Osteoblast (primary cell): ENCODE measurements at regions not wholly inside any gene's neighbourhood (a gene's known extent, or its start where the extent isn't known, plus 50 kb on each side); places are given as distances from the start of the nearest gene placed in this dataset.

ENCODE experiments used
- DNase-seq: peaks from one replicate; pipeline ENCODE4 v3.0.0; 2011; ENCODE audit warnings: low spot score, mixed read lengths; ENCODE audit not compliant: insufficient read length; ENCODE audit errors: missing footprints
- H2AFZ ChIP-seq: 2 replicates; pipeline ENCODE4 v1.6.0; 2011; ENCODE audit warnings: mild to moderate bottlenecking, low read length
- H3K27ac ChIP-seq: 2 replicates; pipeline ENCODE4 v1.5.1; 2011; ENCODE audit warnings: mild to moderate bottlenecking, low read depth, low read length, moderate library complexity
- H3K27me3 ChIP-seq: 2 replicates; pipeline ENCODE4 v1.6.0; 2012; ENCODE audit warnings: mild to moderate bottlenecking, control low read depth, inconsistent platforms, low read length, moderate library complexity; ENCODE audit not compliant: insufficient read depth
- H3K36me3 ChIP-seq: 2 replicates; pipeline ENCODE4 v1.5.1; 2011; ENCODE audit warnings: mild to moderate bottlenecking, low read length, control low read depth, moderate library complexity; ENCODE audit not compliant: insufficient read depth
- H3K4me1 ChIP-seq: 2 replicates; pipeline ENCODE4 v1.5.1; 2011; ENCODE audit warnings: mild to moderate bottlenecking, low read length, control low read depth, moderate library complexity; ENCODE audit not compliant: insufficient read depth
- H3K4me2 ChIP-seq: 2 replicates; pipeline ENCODE4 v1.6.0; 2011; ENCODE audit warnings: mild to moderate bottlenecking, low read length; ENCODE audit not compliant: insufficient read depth
- H3K4me3 ChIP-seq: fragments of 200-600 bp; sonication (generic); 3 replicates; pipeline ENCODE4 v1.5.1; 2012; ENCODE audit warnings: mild to moderate bottlenecking, low read length, inconsistent platforms; ENCODE audit not compliant: insufficient read depth
- H3K79me2 ChIP-seq: 2 replicates; pipeline ENCODE4 v1.6.0; 2012; ENCODE audit warnings: mild to moderate bottlenecking, low read length, control low read depth, inconsistent platforms; ENCODE audit not compliant: insufficient read depth
- H3K9me3 ChIP-seq: 2 replicates; pipeline ENCODE4 v1.5.1; 2011; ENCODE audit warnings: low read depth, low read length, control low read depth
- H4K20me1 ChIP-seq: 2 replicates; pipeline ENCODE4 v1.6.0; 2012; ENCODE audit warnings: mild to moderate bottlenecking, low read length, control low read depth; ENCODE audit not compliant: insufficient read depth
- TF ChIP-seq, protein P1 (sequence below): IDR thresholded peaks from 2 replicates; pipeline ENCODE4 v1.5.1; 2011; ENCODE audit warnings: mild to moderate bottlenecking, low read depth, low read length, moderate library complexity; ENCODE audit errors: extremely low read depth

GRCh38 chr11:116194156-116194904 lies 578.5 kb downstream of the BUD13 start:
- Histone ChIP-seq H3K9me3 (no peaks in the 10 kb centered on the region), H3K4me3 (peak overlapping the region; percentile 63), H2AFZ (peak overlapping the region; percentile 86), H3K79me2 (no peaks in the 10 kb centered on the region), H3K4me2 (peak overlapping the region; percentile 83), H4K20me1 (no peaks in the 10 kb centered on the region), H3K4me1 (peaks cover 3% of the 10 kb centered on the region), H3K36me3 (no peaks in the 10 kb centered on the region), H3K27me3 (no peaks in the 10 kb centered on the region), H3K27ac (no peak overlapping the region)
- no peak for DNase-seq
- TF ChIP-seq, protein P1, sequence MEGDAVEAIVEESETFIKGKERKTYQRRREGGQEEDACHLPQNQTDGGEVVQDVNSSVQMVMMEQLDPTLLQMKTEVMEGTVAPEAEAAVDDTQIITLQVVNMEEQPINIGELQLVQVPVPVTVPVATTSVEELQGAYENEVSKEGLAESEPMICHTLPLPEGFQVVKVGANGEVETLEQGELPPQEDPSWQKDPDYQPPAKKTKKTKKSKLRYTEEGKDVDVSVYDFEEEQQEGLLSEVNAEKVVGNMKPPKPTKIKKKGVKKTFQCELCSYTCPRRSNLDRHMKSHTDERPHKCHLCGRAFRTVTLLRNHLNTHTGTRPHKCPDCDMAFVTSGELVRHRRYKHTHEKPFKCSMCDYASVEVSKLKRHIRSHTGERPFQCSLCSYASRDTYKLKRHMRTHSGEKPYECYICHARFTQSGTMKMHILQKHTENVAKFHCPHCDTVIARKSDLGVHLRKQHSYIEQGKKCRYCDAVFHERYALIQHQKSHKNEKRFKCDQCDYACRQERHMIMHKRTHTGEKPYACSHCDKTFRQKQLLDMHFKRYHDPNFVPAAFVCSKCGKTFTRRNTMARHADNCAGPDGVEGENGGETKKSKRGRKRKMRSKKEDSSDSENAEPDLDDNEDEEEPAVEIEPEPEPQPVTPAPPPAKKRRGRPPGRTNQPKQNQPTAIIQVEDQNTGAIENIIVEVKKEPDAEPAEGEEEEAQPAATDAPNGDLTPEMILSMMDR: no peak

DNA sequence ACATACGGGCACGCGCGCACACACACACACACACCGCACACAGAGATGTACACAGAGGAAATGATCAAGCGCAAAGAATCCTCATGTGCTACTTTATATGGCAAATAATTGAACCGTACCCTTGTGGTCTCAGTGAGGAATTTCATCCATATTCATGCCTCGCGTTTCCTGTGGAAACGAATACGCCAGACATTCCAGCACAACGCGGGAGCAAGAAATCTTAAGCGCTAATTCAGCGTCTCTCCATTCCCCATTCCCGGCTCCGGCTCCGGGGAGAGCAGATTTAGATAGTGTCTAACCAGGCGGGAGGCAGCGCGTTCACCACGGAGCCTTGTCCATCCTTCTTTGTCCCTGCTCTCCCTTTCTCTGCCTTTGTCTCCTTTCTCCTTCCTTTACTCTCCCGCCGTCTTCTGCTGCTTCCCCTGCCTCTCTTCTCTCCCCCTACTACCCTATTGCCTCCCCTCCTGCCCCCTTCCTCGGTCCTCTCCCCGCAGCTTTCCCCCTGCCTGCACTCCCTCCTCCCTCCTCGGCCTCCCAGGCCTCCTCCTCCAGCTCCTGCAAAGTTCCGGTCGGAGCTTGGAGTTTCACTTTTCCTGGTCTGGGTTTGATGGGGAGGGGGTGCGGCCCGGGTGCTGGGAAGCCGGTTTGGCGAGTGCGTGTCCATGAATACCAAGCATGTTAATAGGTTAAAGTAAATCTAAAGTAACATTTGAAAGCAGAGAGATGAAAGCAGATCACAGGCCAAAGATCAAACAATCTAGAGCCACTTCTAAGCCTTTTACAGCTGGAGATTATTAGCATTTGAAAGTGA lies 579.3 kb downstream of the BUD13 start:
- DNase-seq: no peak
- TF ChIP-seq, protein P1: no peak
- H3K27me3 ChIP-seq: no peaks in the 10 kb centered on the region
- H3K36me3 ChIP-seq: no peaks in the 10 kb centered on the region
- no peaks in the 10 kb centered on the region for H3K79me2 ChIP-seq
- H4K20me1 ChIP-seq: no peaks in the 10 kb centered on the region
- no peaks in the 10 kb centered on the region for H3K9me3 ChIP-seq
- no peak overlapping the region for H3K27ac ChIP-seq
- peak overlapping the region; percentile 83 for H3K4me2 ChIP-seq
- H3K4me1 ChIP-seq: peaks cover 3% of the 10 kb centered on the region
- H3K4me3 ChIP-seq: peak overlapping the region; percentile 63
- peak overlapping the region; percentile 86 for H2AFZ ChIP-seq

- no peaks in the 10 kb centered on the region for H3K36me3 ChIP-seq
- H3K4me2 ChIP-seq: peak overlapping the region; percentile 83
- H2AFZ ChIP-seq: no peak overlapping the region
- H4K20me1 ChIP-seq: no peaks in the 10 kb centered on the region
- no peak overlapping the region for H3K27ac ChIP-seq
- H3K27me3 ChIP-seq: no peaks in the 10 kb centered on the region
- peaks cover 3% of the 10 kb centered on the region for H3K4me1 ChIP-seq
- H3K9me3 ChIP-seq: no peaks in the 10 kb centered on the region
- H3K79me2 ChIP-seq: no peaks in the 10 kb centered on the region
- TF ChIP-seq, protein P1: no peak
- DNase-seq: no peak
- H3K4me3 ChIP-seq: no peak overlapping the region
These were observed 580.1 kb downstream of the BUD13 start for GRCh38 chr11:116192509-116193210.

- TF ChIP-seq, protein P1: no peak
- H3K27ac ChIP-seq: no peak overlapping the region
- H3K27me3 ChIP-seq: no peaks in the 10 kb centered on the region
- no peak for DNase-seq
- H2AFZ ChIP-seq: no peak overlapping the region
- H3K9me3 ChIP-seq: no peaks in the 10 kb centered on the region
- H3K4me3 ChIP-seq: no peak overlapping the region
- H3K4me1 ChIP-seq: peaks cover 3% of the 10 kb centered on the region
- H3K79me2 ChIP-seq: no peaks in the 10 kb centered on the region
- H3K4me2 ChIP-seq: no peak overlapping the region
- no peaks in the 10 kb centered on the region for H3K36me3 ChIP-seq
- H4K20me1 ChIP-seq: no peaks in the 10 kb centered on the region
These were observed 581.9 kb downstream of the BUD13 start for GRCh38 chr11:116190861-116191260.
